Activated CD4-positive, CD25-positive, alpha-beta regulatory T cell (primary cell): ENCODE measurements at regions not wholly inside any gene's neighbourhood (a gene's known extent, or its start where the extent isn't known, plus 50 kb on each side); places are given as distances from the start of the nearest gene placed in this dataset.
"Not testable (repeated sequence)": the region's sequence is repeated elsewhere in the genome, so short reads cannot be mapped to it uniquely, and the experiment has no call there.

Experiments
- DNase-seq, 4 experiments: peaks; one replicate each; lab custom pipeline; 2025; lab: John Stamatoyannopoulos, UW

DNA sequence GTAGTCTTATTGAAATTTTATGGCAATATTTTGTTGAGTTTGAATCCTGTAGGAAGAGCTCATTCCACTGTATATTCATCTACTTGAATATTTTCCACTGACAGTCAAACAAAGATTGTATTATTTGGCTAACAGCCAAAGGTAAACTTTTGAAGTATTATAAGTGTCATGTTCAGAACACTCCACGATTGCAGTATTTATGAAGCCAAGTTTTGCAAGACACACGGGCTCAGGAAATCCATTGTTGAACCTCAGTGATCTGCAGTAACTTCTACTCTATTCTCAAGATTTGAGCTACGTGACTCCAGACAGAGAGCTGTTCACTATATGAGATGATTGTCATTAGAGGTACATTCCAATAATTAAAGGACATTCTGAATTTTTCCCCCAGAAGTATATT lies 302.7 kb upstream of the ADGRL3 start:
- no peak for DNase-seq

DNA sequence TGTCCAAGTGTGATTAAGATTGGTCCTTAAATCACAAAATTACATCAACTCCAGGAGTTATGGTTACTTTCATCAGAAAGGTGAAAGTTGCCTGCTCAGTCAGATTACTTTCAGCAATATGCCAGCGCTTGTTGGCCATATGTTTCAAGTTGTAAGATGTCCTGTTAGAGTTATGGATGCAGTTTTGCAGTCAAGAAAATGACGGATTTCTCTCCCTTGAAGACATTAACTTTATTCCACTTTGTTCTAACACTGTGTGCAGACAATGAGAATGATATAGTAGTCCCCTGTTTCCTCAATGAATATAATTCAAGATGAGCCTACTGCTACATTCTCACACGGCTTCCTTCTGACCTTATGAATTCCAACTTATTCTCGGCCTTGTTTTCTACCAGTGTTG lies 295.0 kb upstream of the ADGRL3 start:
- no peak for DNase-seq

DNA sequence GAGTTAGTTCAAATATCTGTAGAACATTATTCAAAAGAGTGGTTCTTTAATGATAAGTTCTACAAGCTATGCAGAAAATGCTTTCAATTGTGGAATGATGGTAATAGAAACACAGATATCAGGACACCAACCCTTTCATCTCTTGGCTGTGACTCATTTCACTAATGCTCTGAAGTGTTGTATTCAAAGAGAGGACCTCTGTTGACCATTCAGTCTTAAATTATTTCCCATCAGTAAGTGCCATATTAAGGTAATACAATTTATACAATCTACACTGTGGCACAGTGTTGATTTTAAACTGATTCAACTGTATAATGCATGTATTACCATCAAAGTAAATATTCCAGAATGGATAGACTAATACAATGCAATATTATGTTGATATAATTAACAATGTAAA lies 289.0 kb upstream of the ADGRL3 start:
- DNase-seq = no peak

DNA sequence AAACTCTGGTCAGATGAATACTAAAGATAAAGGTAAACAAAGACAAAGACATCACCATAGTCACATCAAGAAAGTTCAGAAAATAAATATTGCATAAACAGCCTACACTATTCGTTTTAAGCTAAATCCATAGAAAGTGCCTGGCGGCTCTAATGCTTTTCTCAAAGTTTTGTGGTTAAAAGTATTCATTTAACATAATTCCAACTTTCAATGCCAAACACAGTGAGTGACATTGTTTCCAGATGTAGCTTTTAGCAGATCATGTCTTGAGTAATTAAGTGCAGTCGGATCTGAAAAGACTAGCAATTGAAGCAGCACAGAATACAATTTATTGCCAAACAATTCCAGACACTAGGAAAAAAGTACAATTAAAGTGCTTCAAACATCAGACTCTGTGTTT lies 287.1 kb upstream of the ADGRL3 start:
- no peak for DNase-seq

DNA sequence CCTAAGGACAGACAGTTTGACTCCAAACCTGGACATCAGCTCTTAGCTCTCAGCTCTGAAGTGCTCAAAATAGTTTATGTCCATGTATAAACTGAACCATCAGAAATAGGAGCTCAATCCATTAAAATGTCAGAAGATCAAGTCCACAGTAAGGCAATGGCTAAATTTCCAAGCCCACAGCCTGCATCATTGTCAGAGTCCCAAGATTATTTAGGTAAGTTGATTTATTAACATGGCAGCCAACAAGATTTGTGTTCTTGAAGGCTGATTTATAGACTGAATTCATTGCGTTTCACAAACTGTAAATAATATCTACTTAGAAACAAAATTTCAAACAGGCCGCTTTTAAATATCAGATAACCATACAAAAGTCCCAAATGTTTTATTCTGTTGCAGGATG lies 286.5 kb upstream of the ADGRL3 start:
- no peak for DNase-seq

DNA sequence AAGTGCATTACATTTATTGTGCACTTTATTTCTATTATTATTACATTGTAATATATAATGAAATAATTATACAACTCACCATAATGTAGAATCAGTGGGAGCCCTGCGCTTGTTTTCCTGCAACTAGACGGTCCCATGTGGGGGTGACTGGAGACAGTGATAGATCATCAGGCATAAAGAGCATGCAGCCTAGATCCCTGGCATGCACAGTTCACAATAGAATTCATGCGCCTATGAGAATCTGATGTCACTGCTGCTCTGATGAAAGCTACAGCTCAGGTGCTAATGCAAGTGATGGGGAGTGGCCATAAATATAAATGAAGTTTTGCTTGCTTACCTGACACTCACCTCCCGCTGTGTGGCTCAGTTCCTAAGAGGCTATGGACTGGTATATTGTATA lies 278.4 kb upstream of the ADGRL3 start:
- not testable (repeated sequence) for DNase-seq

DNA sequence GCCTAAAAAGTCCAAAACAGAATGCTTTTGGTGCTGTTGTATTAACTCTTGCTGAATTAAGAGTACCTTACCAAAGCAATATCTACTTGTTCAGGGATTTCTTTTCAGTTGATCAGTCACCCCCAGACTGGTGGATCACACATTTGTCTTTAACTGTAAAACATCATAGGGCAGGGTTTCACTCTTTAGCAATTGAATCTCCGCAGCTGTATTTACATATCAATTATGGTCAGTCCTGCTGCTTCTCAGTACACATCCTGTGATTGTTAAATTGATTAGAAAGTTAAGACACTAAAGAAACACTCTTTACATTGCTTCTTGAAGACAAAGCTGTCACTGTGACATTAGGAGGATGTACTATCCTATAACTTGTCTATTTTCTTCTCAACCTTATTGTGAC lies 277.1 kb upstream of the ADGRL3 start:
- DNase-seq = no peak

DNA sequence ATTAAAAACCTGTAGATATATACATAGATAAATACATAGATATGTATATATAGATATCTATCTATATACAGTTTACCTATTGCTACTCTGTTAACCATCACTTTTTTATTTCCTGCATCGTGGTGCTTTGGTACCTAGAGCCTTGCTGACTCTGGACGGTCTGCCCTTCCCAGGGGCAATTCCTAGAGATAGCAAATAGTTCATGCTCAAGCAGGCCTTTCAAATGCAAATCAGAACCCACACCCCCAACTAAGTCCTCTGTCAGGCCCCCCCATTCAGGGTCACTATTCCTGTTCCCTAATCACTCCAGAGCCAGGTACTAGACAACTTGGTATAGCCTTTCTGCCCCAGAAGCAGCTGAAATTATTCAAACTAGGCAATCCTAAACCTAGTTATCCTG lies 273.5 kb upstream of the ADGRL3 start:
- DNase-seq = no peak

DNA sequence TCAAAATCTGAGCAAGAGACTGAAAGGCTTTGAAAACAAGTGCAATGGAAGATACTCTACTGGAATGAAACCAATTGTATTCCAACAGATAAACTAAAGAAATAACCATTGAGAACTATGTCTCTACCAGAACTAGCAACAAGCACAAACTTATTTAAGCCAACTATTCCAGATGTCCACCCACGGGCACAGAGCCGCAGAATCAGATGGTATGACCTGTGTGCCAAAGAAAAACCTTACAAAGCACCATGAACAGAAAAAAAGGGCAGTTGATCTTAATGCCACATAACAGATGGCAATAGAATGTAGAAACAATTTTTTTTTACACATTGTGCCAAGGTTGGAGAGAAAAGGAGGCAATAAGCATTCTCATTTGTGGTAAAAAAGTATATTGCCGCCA lies 269.3 kb upstream of the ADGRL3 start:
- no peak for DNase-seq

DNA sequence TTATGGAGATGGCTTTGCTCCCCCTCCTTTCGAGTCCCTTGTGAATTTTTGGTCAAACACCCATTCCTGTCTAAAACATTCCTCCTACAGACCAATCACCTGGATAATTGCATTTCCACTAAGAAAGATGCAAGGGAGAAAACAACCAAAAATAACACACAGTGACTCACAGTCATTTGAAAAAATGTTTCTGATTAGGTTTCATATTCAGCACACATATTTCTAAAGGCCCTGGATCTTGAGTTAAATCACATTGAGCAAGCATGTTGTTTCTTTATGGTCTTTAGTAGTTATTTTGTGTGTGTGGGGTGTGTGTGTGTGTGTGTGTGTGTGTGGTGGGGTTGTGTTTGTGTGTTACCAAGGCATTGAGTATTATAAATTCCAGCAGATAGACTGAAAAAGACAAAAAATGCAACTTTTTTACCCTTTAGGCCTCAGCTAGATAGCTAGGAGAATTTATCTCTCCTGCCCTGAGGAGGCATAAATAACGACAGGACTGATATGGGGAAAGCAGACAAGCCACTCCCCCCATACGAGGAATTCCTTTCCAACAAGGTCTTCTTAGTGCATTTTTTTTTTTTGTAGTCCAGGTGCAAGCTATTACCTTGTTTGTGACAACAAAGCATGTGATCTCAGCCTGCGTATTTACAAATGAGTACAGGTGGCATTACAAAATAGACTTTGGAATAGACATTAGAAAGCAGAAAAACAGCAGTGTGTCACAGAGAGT lies 265.4 kb upstream of the ADGRL3 start:
- DNase-seq = no peak

DNA sequence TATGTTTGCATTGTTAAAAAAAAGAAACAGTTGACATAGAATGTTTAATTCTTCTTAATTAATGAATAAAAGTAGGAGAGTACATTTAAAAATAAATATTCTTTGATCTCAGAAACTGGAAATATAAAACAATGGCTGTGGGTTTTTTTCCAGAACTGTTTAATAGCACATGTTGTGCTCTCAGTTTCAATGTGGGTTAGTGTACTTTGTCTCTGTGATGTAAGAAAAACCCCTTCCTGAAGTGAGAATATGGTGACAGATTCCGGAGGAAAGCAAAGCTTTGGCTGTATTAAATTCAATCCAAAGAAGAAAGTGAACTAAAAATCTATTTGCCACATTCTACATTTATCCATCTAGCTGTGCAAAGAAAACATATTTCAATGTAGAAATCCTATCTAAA lies 261.9 kb upstream of the ADGRL3 start:
- no peak for DNase-seq

DNA sequence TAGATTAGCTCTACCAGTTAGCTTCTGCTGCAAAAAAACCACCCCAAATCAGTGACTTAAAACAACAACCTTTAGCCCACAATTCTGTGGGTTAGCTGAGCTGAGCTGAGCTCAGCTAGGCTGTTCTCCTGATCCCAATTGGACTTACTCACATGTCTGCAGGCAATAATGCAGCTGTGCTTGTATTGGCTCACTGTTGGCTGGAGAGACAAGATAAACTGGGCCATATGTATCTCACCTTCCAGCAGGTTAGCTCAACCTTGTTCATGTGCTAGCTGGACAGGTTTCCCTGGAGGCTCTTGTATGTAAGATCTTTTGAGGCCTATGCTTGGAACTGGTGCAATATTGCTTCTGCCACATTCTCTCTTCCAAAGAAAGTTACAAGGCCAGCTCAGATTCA lies 261.5 kb upstream of the ADGRL3 start:
- no peak for DNase-seq

DNA sequence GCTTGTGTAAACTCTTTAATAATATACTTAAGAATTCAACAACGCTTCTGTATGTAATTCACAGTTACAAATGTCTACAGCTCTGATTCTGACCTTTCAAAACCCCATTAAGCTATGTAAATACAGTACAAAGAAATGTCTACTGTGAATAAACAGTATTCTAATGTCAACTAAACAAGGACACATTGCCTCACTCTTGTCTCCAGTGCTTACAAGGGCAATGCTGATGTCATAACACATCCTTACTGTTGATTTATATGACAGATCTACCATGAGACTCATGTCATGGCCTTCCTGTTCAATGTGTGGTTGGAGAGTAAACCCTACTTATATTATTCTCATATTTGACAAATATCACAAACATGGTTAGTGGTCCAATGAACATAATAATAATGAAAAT lies 256.1 kb upstream of the ADGRL3 start:
- DNase-seq = no peak

DNA sequence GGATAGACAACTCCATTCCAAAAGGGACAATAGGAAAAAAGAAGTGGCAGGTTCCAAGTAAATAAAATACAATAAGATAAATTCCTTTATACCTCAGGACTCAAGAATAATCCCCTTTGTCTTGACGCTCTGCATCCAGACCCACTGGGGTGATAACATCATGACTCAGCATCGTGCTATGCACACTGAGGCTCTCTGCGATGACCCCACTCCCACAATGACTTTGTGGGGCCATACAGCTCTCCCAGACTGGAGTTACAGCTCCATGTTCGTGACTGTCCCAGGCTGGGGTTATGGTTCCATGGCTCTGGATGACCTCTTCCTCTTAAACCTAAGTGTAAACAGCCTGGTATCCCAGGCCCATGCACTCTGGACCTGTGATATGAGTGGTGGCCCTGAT lies 254.5 kb upstream of the ADGRL3 start:
- no peak for DNase-seq

DNA sequence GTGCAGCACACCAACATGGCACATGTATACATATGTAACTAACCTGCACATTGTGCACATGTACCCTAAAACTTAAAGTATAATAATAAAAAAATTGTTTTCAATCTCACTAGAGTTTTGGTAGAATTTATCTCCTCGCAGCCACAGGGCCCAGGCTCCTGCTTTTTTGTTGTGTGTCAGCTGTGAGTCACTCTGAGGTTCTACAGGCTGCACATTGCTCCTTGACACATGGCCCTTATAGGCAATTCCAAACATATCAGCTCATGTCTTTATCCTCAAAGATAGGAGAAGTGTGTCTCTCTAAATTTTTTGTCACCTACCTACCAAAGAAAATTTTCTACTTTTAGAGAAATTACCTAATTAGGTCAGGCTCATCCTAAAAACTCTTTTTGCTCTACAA lies 252.1 kb upstream of the ADGRL3 start:
- DNase-seq = no peak

DNA sequence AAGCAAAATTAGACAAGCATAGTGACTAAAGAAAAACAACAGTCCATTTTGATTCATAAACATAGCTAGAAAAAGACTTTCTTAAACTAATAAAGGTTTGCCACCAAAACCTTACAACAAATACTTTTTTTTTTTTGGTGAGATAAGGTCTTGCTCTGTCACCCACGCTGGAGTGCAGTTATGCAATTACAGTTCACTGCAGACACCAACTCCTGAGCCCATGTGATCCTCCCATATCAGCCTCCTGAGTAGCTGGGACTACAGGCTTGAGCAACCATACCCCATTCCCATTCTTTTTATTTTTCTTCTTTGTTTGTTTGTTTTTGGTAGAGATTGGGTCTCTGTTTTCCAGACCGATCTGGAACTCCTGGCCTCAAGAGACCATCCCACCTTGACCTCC lies 247.2 kb upstream of the ADGRL3 start:
- no peak for DNase-seq

DNA sequence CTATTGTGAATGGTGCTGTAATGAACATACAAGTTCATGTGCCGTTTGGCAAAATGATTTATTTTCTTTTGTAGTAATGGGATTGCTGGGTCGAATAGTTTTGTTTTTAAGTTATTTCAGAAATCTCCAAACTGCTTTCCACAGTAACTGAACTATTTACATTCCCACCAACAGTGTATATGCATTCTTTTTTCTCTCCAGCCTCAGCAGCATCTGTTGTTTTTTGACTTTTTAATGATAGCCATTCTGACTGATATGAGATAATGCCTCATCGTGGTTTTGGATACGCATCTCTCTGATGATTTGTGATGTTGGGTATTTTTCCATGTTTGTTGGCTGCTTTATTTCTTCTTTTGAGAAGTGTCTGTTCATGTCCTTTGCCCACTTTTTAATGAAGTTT lies 246.3 kb upstream of the ADGRL3 start:
- DNase-seq = no peak

DNA sequence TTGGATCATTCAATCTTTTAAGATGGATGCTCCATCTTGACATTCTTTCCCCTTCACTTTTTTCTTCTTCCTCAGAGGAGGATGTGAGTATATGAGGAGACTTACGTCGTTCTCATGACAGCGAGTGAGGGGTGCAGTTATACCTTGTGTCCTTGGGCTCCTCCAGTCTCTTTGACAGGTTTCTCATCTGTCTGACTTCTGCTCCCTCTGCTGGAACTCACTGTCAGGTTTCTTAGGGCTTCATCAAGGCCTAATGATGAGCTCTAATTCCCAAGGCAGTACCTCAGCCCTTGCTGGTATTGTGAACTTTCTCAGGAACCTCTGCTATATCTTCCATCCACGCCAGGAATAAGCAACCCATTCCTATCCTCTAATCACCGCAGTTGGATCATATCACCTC lies 237.8 kb upstream of the ADGRL3 start:
- no peak for DNase-seq

DNA sequence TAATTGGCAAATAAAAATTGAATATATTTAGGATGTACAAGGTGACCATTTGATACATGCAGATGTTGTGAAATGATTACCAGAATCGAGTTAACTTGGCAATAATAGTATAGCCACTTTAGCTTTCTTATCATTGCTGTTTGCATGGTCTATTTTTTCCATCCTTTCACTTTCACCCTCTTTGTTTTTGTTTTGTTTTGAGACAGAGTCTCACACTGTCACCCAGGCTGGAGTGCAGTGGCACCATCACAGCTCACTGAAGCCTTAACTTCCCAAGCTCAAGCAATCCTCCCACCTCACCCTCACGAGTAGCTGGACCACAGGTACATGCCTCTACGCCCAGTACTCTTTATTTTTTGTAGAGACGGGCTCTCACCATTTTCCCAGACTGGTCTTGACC lies 218.6 kb upstream of the ADGRL3 start:
- DNase-seq = no peak

DNA sequence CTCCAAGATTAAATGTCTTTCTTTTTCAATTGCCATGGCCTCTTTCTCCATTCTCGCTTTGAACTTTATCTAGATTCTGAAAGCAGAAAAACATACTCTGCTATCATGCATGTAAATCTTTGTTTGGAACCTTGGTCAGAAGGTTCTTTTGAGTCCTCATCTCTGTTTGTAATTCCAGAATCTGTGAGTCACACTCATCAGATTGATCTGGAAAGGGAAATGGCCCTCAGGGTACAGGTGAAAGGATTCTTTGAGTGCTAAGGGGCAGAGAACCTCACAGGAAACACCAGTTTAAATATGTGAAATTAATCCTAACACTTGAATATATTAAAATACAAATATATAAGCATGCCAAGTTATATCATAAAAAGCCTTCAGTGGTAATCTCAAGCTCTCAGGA lies 211.0 kb upstream of the ADGRL3 start:
- no peak for DNase-seq

DNA sequence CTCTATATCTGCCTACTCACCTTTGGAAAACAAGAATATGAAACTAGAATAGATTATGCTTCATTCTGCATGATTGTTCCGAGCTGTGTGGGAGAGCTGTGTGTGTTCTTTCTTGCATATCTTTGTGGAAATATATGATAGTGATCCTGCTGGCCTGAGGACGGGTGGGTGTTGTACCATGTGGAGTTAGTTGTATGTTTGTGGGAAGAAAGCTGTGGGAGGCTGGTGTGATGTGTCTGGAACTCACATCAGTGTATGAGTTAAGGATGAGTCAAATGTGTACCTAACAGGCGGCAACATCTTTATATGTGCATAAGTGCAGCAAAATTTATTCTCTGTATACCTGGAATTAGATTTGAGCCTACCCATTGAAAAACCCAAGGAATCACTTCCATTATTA lies 208.1 kb upstream of the ADGRL3 start:
- DNase-seq = no peak

DNA sequence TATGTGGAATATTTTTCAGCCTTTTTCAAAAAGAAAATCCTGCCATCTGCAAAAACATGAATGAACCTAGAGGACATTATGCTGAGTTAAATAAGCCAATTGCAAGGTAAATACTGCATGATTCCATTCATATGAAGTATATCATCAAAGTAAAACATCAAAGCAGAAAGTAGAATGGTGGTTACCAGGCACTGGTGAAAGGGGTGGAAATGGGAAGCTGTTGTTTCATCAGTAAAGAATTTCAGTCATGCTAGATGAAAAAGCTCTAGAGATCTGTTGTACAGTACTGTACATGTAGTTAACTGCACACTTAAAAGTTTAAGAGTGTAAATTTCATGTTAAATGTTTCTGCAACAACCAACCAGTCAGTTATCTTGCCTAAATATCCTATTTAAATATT lies 196.8 kb upstream of the ADGRL3 start:
- no peak for DNase-seq

DNA sequence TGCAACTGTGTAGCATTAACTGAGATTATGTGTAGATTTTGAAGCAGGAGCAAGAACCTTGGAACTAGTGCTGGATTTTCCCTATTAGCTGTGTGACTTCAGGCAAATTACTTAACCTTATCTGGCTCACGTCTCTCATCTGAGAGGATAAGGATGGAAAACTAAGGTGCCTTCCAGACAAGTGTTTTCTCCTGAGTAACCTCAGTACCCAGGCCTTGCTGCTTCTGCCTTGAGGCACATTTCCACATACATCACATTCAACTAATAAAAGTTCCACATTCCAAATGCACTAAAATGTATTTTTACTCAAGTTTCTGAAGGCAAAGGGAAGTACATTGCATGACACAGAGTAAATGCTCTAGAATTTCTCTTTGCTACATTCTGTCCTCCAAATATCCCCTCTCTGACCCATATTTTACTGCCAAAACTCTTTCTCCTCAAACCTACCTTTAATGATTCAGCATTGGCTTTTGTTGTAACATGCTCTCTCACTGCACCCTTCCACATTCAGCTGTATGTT lies 195.4 kb upstream of the ADGRL3 start:
- DNase-seq = no peak

DNA sequence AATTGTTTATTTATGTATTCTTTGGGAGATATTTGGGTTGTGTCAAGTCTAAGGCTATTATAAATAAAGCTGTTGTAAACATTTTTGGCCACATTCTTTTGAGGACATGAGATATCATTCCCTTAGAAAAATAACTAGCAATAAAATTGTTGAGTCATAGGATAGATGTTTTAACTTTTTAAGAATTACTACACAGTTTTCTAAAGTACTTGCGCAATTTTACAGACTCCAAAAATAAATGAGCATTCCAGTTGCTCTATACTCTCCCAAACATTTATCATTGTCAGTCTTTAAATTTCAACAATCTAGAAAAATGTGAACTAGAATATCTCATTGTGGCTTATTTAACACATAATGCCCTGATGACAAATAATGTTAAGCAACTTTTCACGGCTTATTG lies 189.1 kb upstream of the ADGRL3 start:
- no peak for DNase-seq
